ENCODE measurements at regions not wholly inside any gene's neighbourhood (a gene's known extent, or its start where the extent isn't known, plus 50 kb on each side); places are given as distances from the start of the nearest gene placed in this dataset.
"Not testable (repeated sequence)": the region's sequence is repeated elsewhere in the genome, so short reads cannot be mapped to it uniquely, and the experiment has no call there.

GRCh38 chr4:112776535-112776934 is 139.6 kb downstream of the LARP7 start:
- no peak for DNase-seq

GRCh38 chr4:112778520-112778919 is 141.6 kb downstream of the LARP7 start:
- DNase-seq = no peak

- no peak for DNase-seq
Measured at GRCh38 chr4:112793033-112793432, 156.1 kb downstream of the LARP7 start.

GRCh38 chr4:112800001-112800400 is 163.1 kb downstream of the LARP7 start:
- no peak for DNase-seq

GRCh38 chr4:112801341-112801740 is 164.4 kb downstream of the LARP7 start:
- DNase-seq = no peak

GRCh38 chr4:112802780-112803179 is 165.8 kb downstream of the LARP7 start:
- no peak for DNase-seq

- no peak for DNase-seq
Measured at GRCh38 chr4:112807083-112807482, 170.1 kb downstream of the LARP7 start.

GRCh38 chr4:112808001-112808400 is 171.1 kb downstream of the LARP7 start:
- DNase-seq = no peak

- no peak for DNase-seq
Measured at GRCh38 chr4:112813790-112814189, 176.8 kb downstream of the LARP7 start.

GRCh38 chr4:112817933-112818593 is 181.1 kb downstream of the LARP7 start:
- DNase-seq = peak; percentile 63

- no peak for DNase-seq
Measured at GRCh38 chr4:112818594-112818965, 181.6 kb downstream of the LARP7 start.

- DNase-seq = no peak
Measured at GRCh38 chr4:112819729-112820128, 182.8 kb downstream of the LARP7 start.

- DNase-seq = no peak
Measured at GRCh38 chr4:112823156-112823555, 186.2 kb downstream of the LARP7 start.

- DNase-seq = no peak
Measured at GRCh38 chr4:112823606-112824005, 186.7 kb downstream of the LARP7 start.

GRCh38 chr4:112830753-112831386 is 193.9 kb downstream of the LARP7 start:
- no peak for DNase-seq

GRCh38 chr4:112832493-112832892 is 195.6 kb downstream of the LARP7 start:
- DNase-seq = no peak

- DNase-seq = no peak
Measured at GRCh38 chr4:112836895-112837294, 200.0 kb downstream of the LARP7 start.

- DNase-seq = not testable (repeated sequence)
Measured at GRCh38 chr4:112838015-112838414, 201.1 kb downstream of the LARP7 start.

GRCh38 chr4:112840061-112840460 is 203.1 kb downstream of the LARP7 start:
- DNase-seq = no peak

GRCh38 chr4:112840619-112841018 is 203.7 kb downstream of the LARP7 start:
- no peak for DNase-seq

- no peak for DNase-seq
Measured at GRCh38 chr4:112842513-112842912, 205.6 kb downstream of the LARP7 start.

GRCh38 chr4:112845386-112845785 is 204.1 kb upstream of the ANK2 start:
- DNase-seq = no peak

- DNase-seq = no peak
Measured at GRCh38 chr4:112847045-112847444, 202.4 kb upstream of the ANK2 start.

- DNase-seq = no peak
Measured at GRCh38 chr4:112847781-112848180, 201.7 kb upstream of the ANK2 start.

- DNase-seq = no peak
Measured at GRCh38 chr4:112848911-112849310, 200.5 kb upstream of the ANK2 start.
